Thymus (tissue), 11 donors: ENCODE measurements at regions not wholly inside any gene's neighbourhood (a gene's known extent, or its start where the extent isn't known, plus 50 kb on each side); places are given as distances from the start of the nearest gene placed in this dataset.

Source experiments
- DNase-seq, 9 donors: peaks; one replicate each; pipeline ENCODE4 v3.0.0-alpha.2; 2013; ENCODE audit warnings: low spot score in 9 of 9, low read depth in 6 of 9, missing footprints in 1 of 9
- H3K27ac ChIP-seq, 2 donors: one replicate each; pipeline ENCODE4 v1.5.1; 2013; ENCODE audit warnings: control low read depth in 1 of 2, low read depth in 1 of 2, low read length in 1 of 2, mild to moderate bottlenecking in 1 of 2, moderate library complexity in 1 of 2
- H3K27me3 ChIP-seq, 2 donors: one replicate each; pipeline ENCODE4 v1.5.1; 2013; ENCODE audit warnings: low read length in 1 of 2; ENCODE audit not compliant: control insufficient read depth in 2 of 2, insufficient read depth in 1 of 2
- H3K36me3 ChIP-seq, 2 donors: one replicate each; pipeline ENCODE4 v1.5.1; 2013; ENCODE audit warnings: low read length in 1 of 2, mild to moderate bottlenecking in 1 of 2, moderate library complexity in 1 of 2; ENCODE audit not compliant: control insufficient read depth in 2 of 2, insufficient read depth in 2 of 2
- H3K4me1 ChIP-seq, 2 donors: one replicate each; pipeline ENCODE4 v1.5.1; 2013; ENCODE audit warnings: low read length in 2 of 2; ENCODE audit not compliant: control insufficient read depth in 2 of 2, insufficient read depth in 2 of 2
- H3K4me3 ChIP-seq, 2 donors: one replicate each; pipeline ENCODE4 v1.5.1; 2013; ENCODE audit warnings: low read length in 2 of 2, control low read depth in 1 of 2, mild to moderate bottlenecking in 1 of 2
- H3K9me3 ChIP-seq, 2 donors: one replicate each; pipeline ENCODE4 v1.5.1; 2013; ENCODE audit warnings: low read length in 1 of 2, mild to moderate bottlenecking in 1 of 2; ENCODE audit not compliant: control insufficient read depth in 2 of 2, insufficient read depth in 1 of 2
- WGBS: extraction: QIAGEN DNeasy Blood & Tissue Kit; methylation state at CpG from one replicate; pipeline ENCODE4 v1.1.7; 2013; 5-methylcytosine and 5-hydroxymethylcytosine counted together
- donor health status: healthy.

- Histone ChIP-seq H3K27ac (no peak overlapping the region), H3K4me3 (no peak overlapping the region)
- 97% methylated on average over 1 of the region's 1 CpG for WGBS
Measured at GRCh38 chr20:12179692-12180091, 262.0 kb downstream of the BTBD3 start.

DNA sequence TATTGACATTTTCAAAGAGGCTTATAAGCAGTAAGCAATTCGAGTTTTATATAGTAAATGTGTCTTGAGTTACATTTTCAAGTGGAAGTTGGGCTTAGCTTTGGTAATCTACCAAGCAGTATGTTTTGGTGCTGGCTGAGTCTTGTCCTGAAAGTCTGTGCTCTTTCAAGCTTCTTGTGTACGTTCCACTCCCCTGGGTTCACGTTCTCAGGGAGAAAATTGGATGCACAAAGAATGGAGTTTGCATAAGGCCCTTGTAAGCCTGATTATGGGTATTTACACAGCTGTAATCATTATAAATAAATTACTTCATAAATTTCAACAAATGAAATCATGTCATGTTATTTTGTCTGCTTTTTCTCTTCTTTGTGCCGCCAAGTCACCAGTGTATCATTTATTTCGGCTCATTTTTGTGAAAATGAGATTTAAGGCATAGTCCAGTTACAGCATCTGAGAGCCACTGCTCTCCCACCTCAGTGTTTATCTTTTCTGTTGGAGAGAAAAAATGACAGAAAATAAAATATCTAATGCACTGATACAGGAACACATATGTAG, 262.5 kb downstream of the BTBD3 start:
- Histone ChIP-seq H3K27me3 (no peaks in the 10 kb centered on the region), H3K36me3 (no peaks in the 10 kb centered on the region), H3K9me3 (no peaks in the 10 kb centered on the region), H3K4me1 (no peaks in the 10 kb centered on the region), H3K4me3 (no peak overlapping the region), H3K27ac (no peak overlapping the region)
- WGBS = 95% methylated on average over 5 of the region's 5 CpGs
- DNase-seq = no peak

More at GRCh38 chr20:12179692-12180091, 262.0 kb downstream of the BTBD3 start:
- no peaks in the 10 kb centered on the region for H3K4me1 ChIP-seq
- H3K36me3 ChIP-seq = no peaks in the 10 kb centered on the region
- no peaks in the 10 kb centered on the region for H3K9me3 ChIP-seq
- DNase-seq = no peak
- H3K27me3 ChIP-seq = no peaks in the 10 kb centered on the region

- no peak overlapping the region for H3K4me3 ChIP-seq
- no peaks in the 10 kb centered on the region for H3K36me3 ChIP-seq
- H3K9me3 ChIP-seq = no peaks in the 10 kb centered on the region
- H3K4me1 ChIP-seq = no peaks in the 10 kb centered on the region
- no peaks in the 10 kb centered on the region for H3K27me3 ChIP-seq
- no peak for DNase-seq
- H3K27ac ChIP-seq = no peak overlapping the region
Measured at GRCh38 chr20:12198281-12198680, 280.6 kb downstream of the BTBD3 start.

DNA sequence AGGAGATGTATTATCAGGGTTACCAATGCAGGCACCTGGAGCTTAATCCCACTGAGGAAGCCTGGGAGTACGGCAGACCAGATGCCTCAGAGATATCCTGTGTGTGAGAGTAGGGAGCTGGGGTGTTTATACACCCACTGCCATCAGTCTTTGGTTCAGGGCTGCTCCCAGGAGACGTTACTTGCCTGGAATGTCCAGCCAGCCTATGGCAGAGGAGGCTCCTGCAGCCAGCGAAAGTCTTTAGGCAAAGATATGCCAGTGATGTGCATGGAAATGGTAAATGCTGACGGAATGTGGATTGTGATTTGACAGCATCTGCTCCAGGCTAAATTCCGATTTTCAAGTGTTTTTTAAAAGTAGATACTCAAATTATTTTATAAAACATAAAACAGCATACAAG, 282.0 kb downstream of the BTBD3 start:
- H3K4me3 ChIP-seq = no peak overlapping the region
- H3K9me3 ChIP-seq = no peaks in the 10 kb centered on the region
- WGBS = 74% methylated on average over 5 of the region's 5 CpGs
- H3K4me1 ChIP-seq = no peaks in the 10 kb centered on the region
- no peak overlapping the region for H3K27ac ChIP-seq
- no peaks in the 10 kb centered on the region for H3K36me3 ChIP-seq
- DNase-seq = no peak
- H3K27me3 ChIP-seq = no peaks in the 10 kb centered on the region

- H3K27ac ChIP-seq = no peak overlapping the region
- H3K27me3 ChIP-seq = no peaks in the 10 kb centered on the region
- H3K4me1 ChIP-seq = no peaks in the 10 kb centered on the region
- no peak for DNase-seq
- no peak overlapping the region for H3K4me3 ChIP-seq
- no peaks in the 10 kb centered on the region for H3K9me3 ChIP-seq
- WGBS = 92% methylated on average over 5 of the region's 5 CpGs
- H3K36me3 ChIP-seq = no peaks in the 10 kb centered on the region
Measured at GRCh38 chr20:12201289-12201991, 283.7 kb downstream of the BTBD3 start.

- DNase-seq = no peak
- H3K27me3 ChIP-seq = no peaks in the 10 kb centered on the region
- no peaks in the 10 kb centered on the region for H3K9me3 ChIP-seq
- no peak overlapping the region for H3K4me3 ChIP-seq
- no peak overlapping the region for H3K27ac ChIP-seq
- no peaks in the 10 kb centered on the region for H3K36me3 ChIP-seq
- H3K4me1 ChIP-seq = no peaks in the 10 kb centered on the region
Measured at GRCh38 chr20:12203399-12203798, 285.7 kb downstream of the BTBD3 start.

- H3K27me3 ChIP-seq = no peaks in the 10 kb centered on the region
- H3K36me3 ChIP-seq = no peaks in the 10 kb centered on the region
- H3K27ac ChIP-seq = no peak overlapping the region
- H3K4me3 ChIP-seq = no peak overlapping the region
- peak in 1 of 9 donors; percentile 18 for DNase-seq
- H3K4me1 ChIP-seq = no peaks in the 10 kb centered on the region
- 26% methylated on average over 1 of the region's 1 CpG for WGBS
- no peaks in the 10 kb centered on the region for H3K9me3 ChIP-seq
Measured at GRCh38 chr20:12203981-12204380, 286.3 kb downstream of the BTBD3 start.

- H3K4me1 ChIP-seq = no peaks in the 10 kb centered on the region
- H3K4me3 ChIP-seq = no peak overlapping the region
- H3K27me3 ChIP-seq = no peaks in the 10 kb centered on the region
- H3K36me3 ChIP-seq = no peaks in the 10 kb centered on the region
- no peaks in the 10 kb centered on the region for H3K9me3 ChIP-seq
- H3K27ac ChIP-seq = no peak overlapping the region
- peak in 8 of 9 donors; percentile 5 to 58 (median 19) for DNase-seq
- 59% methylated on average over 1 of the region's 1 CpG for WGBS
Measured at GRCh38 chr20:12207875-12208274, 290.2 kb downstream of the BTBD3 start.

DNA sequence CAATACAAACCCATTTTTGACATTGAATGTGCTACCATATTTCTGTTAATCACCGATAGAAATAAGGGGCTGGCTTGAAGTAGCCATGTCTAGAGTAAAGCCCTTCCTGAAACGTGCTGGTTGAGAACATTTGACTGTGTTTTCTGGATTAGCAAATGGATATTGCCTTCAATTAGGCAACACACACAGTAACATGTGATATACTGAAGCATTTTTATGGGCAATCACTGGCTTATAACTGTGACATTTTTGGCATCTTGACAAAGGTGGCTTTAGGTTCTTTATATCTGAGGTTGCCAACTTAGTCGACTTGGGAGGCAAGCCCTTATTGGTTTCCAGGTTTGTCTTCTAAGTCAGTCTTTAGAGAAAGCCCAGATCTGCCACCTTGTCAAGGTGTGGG, 292.9 kb downstream of the BTBD3 start:
- DNase-seq = no peak
- 93% methylated on average over 3 of the region's 3 CpGs for WGBS
- Histone ChIP-seq H3K27me3 (no peaks in the 10 kb centered on the region), H3K4me1 (no peaks in the 10 kb centered on the region), H3K36me3 (no peaks in the 10 kb centered on the region), H3K4me3 (no peak overlapping the region), H3K27ac (no peak overlapping the region), H3K9me3 (no peaks in the 10 kb centered on the region)
